ENCODE measurements at regions not wholly inside any gene's neighbourhood (a gene's known extent, or its start where the extent isn't known, plus 50 kb on each side); places are given as distances from the start of the nearest gene placed in this dataset.
"Not testable (repeated sequence)": the region's sequence is repeated elsewhere in the genome, so short reads cannot be mapped to it uniquely, and the experiment has no call there.

DNA sequence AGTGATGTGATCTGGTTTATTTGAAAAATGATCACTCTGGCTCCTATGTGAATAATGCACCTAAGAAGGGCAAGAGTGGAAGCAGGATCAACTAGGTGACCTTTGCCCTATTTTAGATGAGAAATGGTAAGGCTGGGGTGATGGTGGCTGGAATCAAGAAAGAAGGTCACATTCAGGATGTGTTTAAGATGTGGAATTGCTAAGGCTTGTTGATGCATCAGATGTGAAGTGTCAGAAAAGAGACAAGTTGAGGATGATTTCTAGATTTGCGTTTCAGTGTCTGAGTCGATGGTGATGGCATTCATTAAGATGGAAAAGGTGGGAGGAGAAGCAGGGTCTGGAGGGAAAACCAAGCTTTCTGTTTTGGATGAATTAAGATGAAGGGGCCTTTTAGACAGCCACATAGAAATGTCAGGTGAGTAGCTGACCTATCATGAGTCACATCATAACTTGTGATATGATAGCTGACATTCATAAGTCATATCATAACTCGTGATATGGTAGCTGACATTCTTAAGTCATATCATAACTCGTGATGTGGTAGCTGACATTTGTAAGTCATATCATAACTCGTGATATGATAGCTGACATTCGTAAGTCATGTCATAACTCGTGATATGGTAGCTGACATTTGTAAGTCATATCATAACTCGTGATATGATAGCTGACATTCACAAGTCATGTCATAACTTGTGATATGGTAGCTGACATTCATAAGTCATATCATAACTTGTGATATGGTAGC lies 101.2 kb upstream of the SEC11C start:
- no peak for DNase-seq

DNA sequence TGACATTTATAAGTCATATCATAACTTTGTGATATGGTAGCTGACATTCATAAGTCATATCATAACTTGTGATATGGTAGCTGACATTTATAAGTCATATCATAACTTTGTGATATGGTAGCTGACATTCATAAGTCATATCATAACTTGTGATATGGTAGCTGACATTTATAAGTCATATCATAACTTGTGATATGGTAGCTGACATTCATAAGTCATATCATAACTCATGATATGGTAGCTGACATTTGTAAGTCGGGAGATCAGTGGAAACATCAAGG lies 100.7 kb upstream of the SEC11C start:
- DNase-seq, result not testable (repeated sequence)

DNA sequence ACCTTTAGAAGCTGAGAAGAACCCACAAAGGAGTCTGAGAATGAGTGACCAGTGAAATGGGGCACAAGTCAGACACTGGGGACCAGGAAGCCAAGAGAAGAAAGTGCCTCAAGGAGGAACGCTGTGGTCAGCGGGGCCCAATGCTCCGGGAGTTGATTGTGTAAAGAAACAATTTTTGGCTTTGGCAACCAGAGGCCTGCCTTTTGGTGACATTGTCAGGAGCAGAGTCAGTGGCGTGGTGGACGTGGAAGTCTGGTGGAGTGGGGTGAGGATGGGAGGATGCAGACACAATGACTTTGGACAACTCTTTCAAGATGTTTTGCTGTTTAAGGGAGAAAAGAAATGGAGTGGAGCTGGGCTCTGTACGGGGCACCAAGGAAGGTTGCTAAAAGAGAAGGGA lies 100.2 kb upstream of the SEC11C start:
- DNase-seq, result no peak

DNA sequence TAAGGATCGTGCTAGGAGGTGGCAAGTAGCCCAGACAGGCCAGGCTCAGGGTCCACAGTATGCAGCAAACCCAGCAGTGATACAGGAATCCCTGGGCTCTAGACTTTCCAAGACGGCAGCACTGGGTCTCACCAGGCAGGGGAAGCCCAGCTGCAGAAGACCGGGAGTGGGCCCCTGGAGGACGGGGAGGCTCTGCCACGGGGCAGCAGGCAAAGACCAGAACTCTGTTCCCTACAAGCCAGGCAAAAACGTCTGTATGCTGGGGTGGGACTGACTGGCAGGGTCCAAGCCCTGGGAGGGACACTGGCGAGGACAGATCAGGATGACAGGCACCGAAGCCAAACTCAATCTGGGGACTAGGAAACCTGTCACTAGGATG lies 98.9 kb upstream of the SEC11C start:
- no peak for DNase-seq

DNA sequence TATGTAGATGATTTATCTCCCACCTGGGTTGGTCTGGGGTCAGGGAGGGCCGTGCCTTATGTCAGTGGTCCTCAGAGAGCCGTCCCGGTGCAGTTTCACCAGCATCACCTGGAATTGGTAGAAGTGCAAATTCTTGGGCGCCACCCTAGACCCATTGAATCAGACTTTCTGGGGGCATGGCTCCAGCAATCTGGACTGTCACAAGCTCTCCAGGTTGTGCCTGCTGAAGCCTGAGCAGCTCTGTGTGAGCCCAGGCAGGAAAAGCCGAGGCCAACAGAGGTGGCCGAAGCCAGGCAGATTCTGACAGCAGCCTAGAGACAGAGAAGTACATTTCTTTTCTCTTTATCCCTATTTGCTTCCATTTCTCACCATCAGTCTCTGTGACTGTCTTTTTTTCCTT lies 98.4 kb upstream of the SEC11C start:
- DNase-seq, result no peak

DNA sequence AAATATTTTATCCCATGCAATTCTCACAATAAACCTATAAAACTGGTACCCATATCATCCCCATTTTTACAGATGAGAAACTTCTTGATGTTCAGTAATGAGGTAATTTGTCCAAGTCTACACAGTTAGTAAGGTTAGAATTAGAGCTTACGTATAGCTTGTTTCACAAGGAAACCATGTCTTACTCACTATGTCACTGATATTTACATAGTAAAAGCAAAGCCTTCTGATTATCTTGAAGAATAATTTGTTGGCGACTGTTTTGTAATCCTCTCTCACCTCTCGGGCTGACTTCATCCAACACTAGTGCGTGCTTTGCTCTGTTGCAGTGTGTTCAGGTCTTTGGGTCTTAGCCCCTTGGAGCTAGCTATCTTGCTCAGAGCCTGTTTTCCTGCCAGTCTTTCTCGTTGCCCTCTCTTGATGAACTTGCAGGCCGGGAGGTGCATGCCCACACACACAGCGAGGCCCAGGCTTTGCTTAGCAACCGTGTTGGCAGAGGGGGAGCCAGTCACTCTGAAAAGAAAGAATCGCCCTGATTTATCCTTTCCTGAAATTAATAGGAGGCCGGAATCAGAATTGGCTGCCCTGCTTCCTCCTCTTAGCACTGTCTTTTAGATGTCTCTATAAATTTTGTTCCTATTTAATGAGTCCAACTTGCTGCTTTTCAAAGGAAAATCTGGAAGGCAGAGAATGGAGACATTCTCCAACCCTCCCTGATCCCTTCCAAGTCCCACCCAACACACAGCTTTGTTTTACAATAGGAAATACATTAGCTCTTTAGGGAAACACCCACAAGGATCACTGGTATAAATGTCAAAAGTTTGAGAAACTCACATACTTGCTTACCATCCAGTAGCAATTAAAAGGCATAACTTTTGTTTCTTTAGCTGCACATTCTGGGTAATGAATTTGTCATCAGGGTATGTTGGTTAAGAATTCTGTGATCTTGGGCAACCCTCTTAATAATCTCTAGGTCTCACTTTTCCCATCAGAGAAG lies 97.6 kb upstream of the SEC11C start:
- DNase-seq, result no peak

DNA sequence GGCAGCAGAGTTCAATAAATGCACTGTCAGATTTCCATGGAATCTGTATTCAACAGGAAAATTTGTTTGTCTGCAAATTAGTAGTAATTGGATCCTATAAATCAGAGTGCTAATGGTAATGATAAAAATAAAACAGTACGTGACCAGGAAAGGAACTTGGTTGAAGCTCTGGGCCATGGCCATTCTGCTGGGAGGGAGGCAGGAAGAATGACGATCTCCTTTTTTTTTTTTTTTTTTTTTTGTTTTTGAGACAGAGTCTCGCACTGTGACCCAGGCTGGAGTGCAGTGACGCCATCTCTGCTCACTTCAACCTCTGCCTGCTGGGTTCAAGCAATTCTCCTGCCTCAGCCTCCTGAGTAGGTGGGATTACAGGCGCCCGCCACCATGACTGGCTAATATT lies 94.8 kb upstream of the SEC11C start:
- DNase-seq, result no peak

DNA sequence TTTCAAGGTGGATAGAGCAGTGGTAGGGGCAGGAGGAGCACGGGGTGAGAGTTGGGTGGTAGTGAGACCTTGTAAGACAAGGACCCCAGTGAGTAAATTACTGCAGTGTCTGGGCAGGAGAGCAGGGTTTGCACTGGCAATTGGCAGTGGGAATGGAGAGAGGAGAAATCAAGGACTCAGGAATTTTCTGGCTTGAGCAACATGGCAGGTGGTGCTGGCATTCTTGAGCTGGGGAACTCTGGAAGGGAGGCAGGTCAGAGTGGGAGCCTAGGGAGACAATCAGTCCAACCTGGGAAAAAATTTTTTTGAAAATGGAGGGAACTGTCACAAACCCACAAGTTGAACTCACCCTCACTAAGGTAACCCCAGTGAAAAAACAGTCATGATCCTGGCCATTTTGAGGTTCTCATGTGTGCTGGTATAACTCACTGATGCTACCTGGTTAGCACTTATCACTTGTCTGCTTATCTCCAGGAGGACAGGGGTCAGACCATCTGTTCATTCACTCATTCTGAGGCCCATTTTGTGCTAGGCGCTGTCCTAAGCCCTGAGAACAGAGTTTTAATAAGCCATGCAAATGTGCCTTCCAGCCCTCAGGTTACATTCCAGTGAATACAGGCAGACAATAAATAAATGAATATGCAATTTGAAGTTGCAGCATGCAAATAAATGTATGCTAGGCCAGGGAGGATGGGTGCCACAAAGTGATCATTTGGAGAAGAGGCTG lies 92.2 kb upstream of the SEC11C start:
- no peak for DNase-seq

DNA sequence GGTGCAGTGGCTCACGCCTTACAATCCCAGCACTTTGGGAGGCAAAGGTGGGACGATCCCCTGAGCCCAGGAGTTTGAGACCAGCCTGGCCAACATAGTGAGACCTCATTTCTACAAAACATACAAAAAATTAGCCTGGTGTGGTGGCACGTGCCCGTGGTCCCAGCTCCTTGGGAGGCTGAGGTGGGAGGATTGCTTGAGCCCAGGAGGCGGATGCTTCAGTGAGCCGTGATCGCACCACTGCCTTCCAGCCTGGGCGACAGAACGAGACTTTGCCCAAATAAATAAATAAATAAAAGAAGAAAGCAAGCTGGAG lies 91.7 kb upstream of the SEC11C start:
- no peak for DNase-seq

DNA sequence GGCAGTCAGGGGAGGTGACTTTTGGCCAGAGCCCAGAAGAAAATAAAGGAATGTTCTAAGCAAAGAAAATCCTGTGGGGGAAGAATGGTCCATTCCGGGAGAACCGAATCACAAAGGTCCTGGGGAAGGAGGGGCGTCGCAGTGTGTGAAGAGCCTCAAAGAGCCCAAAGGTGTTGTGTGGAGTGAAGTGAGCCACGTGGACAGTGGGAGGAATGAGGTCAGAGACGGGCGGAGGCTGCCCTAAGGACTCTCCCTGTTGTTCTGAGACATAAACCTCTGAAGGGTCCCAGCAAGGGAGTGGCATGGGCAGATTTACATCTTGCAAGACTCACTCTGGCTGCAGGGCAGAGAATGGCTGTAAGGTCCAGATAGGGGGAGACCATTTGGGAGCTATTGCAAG lies 91.3 kb upstream of the SEC11C start:
- no peak for DNase-seq

DNA sequence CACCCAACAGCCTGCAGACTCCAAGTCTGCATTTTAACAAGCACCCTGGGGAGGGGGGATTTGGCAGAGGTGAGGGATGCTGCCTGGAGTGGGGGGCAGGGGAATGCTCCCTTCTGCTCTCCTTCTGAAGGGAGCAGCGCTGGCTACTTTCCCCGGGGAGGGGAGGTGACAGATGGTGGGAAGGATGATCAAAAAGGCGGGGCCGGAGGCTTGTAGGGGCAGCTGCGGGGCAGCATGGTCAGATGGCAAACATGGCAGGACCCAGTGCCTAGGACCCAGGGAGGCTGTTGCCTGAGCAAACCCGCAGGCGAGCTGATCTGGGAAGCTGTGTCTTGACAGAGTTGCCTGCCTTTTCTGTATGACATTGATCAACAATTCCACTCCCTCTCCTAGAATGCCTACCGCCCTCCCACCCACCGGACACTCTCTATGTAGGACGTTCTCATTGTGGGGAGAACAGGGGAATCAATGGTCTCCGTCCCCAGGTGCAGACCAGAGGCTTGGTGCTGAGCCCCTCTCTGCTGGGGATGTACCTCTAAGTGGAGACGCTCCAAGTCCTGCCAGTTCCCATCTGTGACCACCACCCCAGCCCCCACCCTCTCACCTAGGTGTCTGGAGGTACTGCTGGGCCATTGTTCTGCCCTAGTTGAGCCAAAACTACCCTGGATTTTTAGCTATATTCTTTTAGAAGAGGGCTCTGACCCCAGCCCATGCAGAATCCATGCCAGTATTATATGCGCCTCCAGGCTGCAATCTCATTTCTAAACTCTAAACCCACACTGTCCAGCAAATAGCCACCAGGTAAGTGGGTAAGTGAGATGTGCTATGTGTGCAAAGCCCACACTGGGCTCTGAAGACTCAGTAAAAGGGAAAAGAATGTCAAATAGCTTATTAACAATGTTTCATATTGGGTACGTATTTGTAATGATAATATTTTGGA lies 89.7 kb upstream of the SEC11C start:
- no peak for DNase-seq

DNA sequence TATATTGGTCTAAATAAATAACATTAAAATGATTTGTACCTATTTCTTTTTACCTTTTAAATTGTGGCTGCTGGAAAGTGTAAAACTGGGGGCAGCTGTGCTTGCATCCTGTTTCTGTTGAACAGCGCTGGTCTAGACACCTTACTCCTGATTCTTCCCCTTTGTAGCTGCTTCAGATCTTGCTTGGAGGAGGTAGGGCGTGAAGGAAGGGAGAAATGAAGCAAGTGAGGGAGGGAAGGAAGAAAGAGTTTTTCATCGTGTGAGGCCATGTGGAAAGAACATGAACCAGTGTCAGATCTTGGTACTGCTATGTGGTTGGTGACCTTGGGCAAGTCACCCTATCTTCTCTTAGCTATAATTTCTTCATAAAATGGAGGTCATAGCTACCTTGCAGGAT lies 89.0 kb upstream of the SEC11C start:
- no peak for DNase-seq

DNA sequence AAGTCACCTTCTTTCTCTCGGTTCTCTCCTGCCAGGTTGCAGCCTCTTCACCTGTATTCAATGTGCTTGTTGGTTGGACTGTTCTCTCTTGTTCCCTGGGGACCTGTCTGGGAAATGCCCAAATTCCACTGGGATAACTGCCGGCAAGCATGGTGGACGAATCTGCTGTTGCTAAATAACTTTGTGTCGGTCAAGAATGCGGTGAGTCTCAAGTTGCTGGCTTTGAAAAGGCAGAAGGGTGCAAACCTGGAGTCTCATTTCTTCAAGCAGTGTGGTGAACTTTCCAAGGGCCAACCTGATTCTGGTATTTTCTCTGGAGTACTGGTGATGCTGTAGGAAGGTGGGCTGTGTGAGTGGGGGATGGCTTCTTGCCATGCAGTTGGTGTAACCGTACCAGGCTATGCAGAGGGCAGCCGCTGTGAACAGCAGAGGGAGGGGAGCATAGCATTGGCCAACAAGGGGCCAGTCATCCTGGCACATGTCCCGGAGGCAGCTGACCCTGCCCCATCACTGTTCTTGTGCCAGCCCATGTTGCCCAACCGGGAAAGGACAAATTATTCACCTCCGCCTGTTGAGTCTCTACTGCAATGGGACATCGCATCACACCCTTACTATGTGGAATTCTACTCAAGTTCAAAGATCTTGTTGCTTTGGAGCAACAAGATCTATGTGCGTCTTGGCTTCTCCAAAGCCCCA lies 88.1 kb upstream of the SEC11C start:
- no peak for DNase-seq

DNA sequence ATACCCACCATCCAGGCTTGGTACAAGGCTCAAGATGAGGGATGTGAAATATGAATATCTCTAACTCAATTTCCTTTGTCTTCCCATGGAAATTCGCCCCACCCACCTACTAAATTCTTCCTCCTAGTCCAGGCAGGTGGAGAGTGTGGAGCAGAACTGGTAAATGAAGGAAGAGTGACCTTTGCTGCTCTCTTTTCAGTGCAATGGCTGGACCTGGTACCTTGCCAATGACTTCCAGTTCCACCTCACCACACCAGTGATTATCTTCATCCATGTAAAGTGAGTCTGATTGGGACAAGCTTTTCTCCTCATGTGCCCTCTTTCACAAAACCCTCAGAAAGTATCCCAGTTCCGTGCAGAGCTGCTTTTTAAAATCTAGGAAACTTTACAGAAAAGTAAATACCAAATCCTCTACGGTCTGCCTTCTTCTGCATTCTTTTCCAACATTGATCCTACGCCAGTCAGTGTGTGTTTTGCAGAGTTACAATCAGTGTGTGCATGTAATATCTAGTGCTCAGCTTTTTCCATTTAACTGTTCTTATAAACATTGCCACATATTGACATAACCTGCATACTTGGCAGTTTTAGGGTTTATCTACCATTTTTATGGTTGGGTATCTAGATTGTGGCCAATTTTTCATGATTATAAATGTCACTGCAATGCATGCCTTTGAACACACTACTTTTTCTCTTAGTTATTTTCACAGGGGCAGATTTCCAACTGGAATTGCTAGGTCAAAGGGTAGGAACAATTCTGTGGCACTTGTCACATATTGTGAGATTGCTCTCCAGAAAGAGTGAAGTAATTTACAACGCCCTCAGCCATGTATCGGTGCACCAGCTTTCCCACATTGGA lies 86.5 kb upstream of the SEC11C start:
- DNase-seq, result no peak

DNA sequence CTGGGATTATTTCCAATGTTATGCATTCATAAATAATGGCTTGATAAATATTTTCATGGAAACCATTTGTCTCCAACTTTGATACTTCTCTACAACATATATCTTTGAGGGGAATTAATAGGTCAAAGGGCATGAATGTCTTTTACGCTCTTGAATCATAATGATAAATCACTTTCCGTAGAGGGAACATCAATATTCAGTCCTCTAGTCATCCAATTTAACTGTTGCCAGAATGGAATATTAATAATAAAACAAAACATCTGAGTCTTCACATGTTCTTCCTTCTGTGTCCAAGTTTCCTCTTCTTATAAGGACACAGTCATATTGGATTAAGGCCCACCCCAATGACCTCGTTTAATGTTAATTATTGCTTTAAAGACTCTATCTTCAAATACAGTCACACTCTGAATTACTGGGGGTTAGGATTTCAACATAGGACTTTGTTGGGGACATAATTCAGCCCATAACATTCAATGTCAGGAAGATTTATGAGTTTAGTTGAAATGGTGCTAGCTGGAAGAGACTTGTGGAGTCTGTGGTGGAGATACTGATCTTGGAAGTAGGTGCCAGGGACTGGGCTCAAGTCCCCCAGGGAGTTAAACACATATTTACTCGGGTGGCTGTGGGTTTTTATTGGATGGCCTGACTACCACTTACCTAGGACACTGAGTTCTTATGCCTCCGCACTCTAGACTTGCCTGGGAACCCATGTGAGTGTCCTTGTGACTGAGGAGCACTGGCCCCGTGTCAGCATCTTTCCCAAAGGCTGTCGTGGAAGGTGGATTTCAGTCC lies 85.0 kb upstream of the SEC11C start:
- no peak for DNase-seq

DNA sequence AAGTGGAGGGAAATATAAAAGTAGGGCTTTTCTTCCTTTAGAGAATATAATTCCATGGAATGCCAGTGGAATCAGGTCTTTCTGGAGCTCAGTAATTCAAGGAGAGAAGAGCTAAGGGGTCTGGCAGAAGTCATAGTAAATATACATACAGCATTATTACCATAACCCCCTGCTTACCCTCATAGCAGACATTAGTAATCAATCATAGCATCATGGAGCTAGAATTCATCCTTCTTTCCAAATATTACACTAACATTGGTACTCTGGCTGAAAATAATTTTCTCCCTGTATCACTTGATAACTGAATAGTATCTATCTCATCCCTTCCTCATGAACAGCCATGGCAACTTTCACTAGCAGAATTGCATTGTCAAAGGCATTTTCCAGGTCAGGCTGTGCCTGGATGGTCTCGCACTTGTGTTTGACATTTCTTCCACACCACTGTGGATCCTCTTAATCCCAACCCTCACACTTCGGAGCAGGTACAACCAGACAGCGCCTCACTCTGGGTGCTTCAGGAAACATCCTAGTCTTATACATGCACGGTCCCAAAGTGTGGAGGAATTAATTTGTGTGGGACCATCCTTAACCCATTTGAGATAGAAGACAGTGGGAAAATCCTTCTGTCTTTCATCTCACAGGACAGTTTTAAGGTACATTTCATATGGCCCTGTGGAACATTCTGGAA lies 84.2 kb upstream of the SEC11C start:
- DNase-seq, result no peak

DNA sequence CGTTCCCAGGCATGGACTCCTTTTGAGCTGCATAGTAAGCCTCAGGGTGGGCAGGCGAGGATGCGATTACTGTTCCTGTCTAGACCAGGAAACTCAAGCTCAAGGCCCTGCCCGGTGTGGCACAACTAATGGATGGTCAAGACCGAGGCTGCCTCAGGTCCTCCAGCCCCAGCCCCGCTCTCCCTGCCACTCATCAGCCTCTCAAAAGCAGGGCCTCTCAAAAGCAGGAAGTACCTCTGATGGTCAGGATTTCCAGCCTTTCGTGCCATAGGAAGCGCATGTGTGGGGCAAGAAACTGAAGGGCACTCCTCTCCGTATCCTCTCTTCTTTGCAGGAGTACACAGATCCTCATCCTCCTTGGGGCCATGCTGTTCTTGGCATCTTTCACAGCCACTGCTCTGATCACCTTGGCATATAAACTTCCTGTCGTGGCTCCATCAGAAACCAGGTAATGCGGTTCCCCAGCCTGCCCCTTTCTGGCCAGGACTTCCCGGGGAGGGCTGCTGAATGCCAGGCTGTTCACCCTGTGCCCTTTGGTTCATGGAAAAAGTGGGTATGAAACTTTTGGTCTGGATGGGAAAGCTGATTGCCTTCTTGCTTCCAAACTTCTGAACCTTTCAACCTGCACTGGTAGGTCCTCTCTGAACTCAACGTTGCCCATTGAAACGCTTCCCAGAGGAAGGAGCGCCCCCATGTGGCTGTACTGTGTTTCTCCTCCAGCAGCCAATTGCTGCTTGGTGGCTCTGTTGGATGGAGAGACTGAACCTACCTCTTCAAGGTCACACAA lies 82.8 kb upstream of the SEC11C start:
- DNase-seq, result peak; percentile 19 to 21

DNA sequence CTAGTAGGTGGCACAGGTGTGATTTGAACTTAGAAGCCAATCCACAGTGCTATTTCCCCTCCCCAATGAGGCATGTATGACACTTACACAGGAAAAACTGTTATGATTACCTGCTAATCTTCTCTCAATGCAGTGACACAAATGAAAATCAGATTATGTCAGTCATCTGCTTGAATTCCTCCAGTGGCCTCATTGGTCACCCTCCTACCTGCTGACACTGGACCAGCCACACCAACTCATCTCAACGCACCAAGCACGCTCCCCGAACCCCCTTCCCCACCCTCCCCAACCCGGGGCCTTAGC lies 82.2 kb upstream of the SEC11C start:
- no peak for DNase-seq

DNA sequence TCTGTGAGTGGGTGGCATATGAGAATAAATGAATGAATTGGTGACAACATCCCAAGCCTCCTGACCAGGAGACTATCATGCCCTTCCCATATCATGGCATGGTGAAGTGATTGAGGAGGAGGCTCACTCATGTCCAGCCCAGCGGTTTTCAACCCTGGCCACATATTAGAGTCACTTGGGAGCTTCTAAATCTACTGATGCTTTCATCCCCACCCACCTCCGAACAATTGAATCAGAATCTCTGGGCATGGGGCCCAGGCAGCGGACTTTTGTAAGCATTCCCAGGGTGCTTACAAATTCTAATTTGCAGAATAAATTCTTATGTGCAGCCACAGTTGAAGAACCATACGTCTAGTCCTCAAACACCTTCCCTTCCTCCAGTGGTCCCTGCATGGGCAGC lies 81.7 kb upstream of the SEC11C start:
- no peak for DNase-seq
